Stomach (tissue), 4 donors: ENCODE measurements at regions not wholly inside any gene's neighbourhood (a gene's known extent, or its start where the extent isn't known, plus 50 kb on each side); places are given as distances from the start of the nearest gene placed in this dataset.
A peak's percentile ranks its signal among the peaks of the same experiment; 100 is the strongest.

Source experiments
- CTCF ChIP-seq, 7 experiments: fragments of 450-650 bp in 4 of 7; fragments of 200-600 bp in 3 of 7; sonication (generic) in 3 of 7; IDR thresholded peaks; one replicate each; pipeline ENCODE4 v1.5.1; 2016 to 2019; ENCODE audit warnings: antibody characterized with exemption in 7 of 7, control low read depth in 2 of 7, mild to moderate bottlenecking in 1 of 7
- POLR2AphosphoS5 ChIP-seq, 3 donors: sonication (generic); formaldehyde crosslinking; IDR thresholded peaks; one replicate each; pipeline ENCODE4 v1.6.1; 2016; ENCODE audit warnings: antibody characterized with exemption in 3 of 3

DNA sequence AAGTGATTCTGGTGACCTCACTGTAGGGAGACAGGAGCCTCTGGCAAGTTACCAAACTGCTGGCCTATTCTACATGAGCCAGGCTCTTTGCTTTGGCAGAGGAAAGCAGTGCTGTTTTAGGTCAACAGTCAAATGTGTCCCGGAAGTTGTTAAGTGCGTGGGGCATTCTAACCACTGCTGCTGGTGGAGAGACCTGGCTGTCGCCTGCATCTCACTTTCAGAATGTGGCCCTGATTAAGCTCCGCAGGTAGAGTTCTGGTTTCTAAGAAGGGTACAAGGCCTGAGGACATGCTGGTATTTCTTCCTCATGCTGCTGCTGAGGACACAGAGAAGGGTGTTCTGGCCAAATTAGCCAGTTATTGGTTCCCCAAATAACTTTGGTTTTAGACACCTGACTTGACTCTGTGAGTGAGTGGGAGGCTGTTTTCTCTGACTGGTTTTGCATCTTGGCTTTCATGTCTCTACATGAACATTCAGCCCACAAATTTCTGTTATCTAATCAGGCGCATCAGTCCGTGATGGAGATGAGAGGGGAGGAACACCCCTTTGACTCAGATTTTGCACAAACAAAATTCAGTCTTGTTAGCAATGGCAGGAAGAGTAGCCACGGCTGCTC lies 120.8 kb downstream of the LMO4 start:
- TF ChIP-seq CTCF (IDR thresholded peaks at IDR 0.05), result no peak
- peak in 2 of 3 donors; percentile 27 to 74 for TF ChIP-seq POLR2AphosphoS5 (IDR thresholded peaks at IDR 0.05)
